Adipocyte (in vitro differentiated cells): ENCODE measurements at regions not wholly inside any gene's neighbourhood (a gene's known extent, or its start where the extent isn't known, plus 50 kb on each side); places are given as distances from the start of the nearest gene placed in this dataset.
A peak's percentile ranks its signal among the peaks of the same experiment; 100 is the strongest.

ENCODE experiments used
- DNase-seq: peaks from one replicate; pipeline ENCODE4 v3.0.0-alpha.2; 2015; ENCODE audit warnings: low read depth
- H3K27me3 ChIP-seq: replicated peaks from 2 replicates; pipeline ENCODE4 v1.7.0; 2013; ENCODE audit warnings: mild to moderate bottlenecking, low read length, moderate library complexity; ENCODE audit not compliant: control insufficient read depth, insufficient read depth
- H3K36me3 ChIP-seq: 2 replicates; pipeline ENCODE4 v1.7.0; 2013; ENCODE audit warnings: low read length, mild to moderate bottlenecking, moderate library complexity; ENCODE audit not compliant: control insufficient read depth, insufficient read depth, severe bottlenecking
- H3K4me1 ChIP-seq: 2 replicates; pipeline ENCODE4 v1.7.0; 2013; ENCODE audit warnings: mild to moderate bottlenecking, low read length, moderate library complexity; ENCODE audit not compliant: control insufficient read depth, insufficient read depth
- H3K4me3 ChIP-seq: 2 replicates; pipeline ENCODE4 v1.7.0; 2013; ENCODE audit warnings: mild to moderate bottlenecking, low read length, moderate library complexity
- H3K9ac ChIP-seq: 2 replicates; pipeline ENCODE4 v1.7.0; 2013; ENCODE audit warnings: mild to moderate bottlenecking, low read length, moderate library complexity
- H3K9me3 ChIP-seq: 2 replicates; pipeline ENCODE4 v1.7.0; 2013; ENCODE audit warnings: mild to moderate bottlenecking, low read length, moderate library complexity; ENCODE audit not compliant: control insufficient read depth

- Histone ChIP-seq H3K27me3 (no peaks in the 10 kb centered on the region), H3K9me3 (peaks cover 6% of the 10 kb centered on the region), H3K9ac (no peak overlapping the region), H3K36me3 (no peaks in the 10 kb centered on the region), H3K4me1 (peaks cover 4% of the 10 kb centered on the region), H3K4me3 (no peak overlapping the region)
- DNase-seq: no peak
Observed at GRCh38 chr18:11261486-11261885, 112.1 kb upstream of the PIEZO2 start.

- DNase-seq: no peak
Observed at GRCh38 chr18:11260961-11261461, 111.6 kb upstream of the PIEZO2 start.

GRCh38 chr18:11259469-11260150 is 110.2 kb upstream of the PIEZO2 start:
- Histone ChIP-seq H3K4me1 (peaks cover 4% of the 10 kb centered on the region), H3K27me3 (no peaks in the 10 kb centered on the region), H3K4me3 (peak overlapping the region; percentile 49), H3K9me3 (peaks cover 6% of the 10 kb centered on the region), H3K9ac (peak overlapping the region; percentile 32), H3K36me3 (no peaks in the 10 kb centered on the region)
- no peak for DNase-seq

More at GRCh38 chr18:11260961-11261461, 111.6 kb upstream of the PIEZO2 start:
- Histone ChIP-seq H3K36me3 (no peaks in the 10 kb centered on the region), H3K4me3 (no peak overlapping the region), H3K27me3 (no peaks in the 10 kb centered on the region), H3K4me1 (peaks cover 4% of the 10 kb centered on the region), H3K9me3 (peaks cover 6% of the 10 kb centered on the region), H3K9ac (no peak overlapping the region)

- peak; percentile 39 for DNase-seq
- H3K4me1 ChIP-seq: peaks cover 4% of the 10 kb centered on the region
- no peaks in the 10 kb centered on the region for H3K9me3 ChIP-seq
- no peaks in the 10 kb centered on the region for H3K36me3 ChIP-seq
- H3K27me3 ChIP-seq: no peaks in the 10 kb centered on the region
- H3K9ac ChIP-seq: no peak overlapping the region
- H3K4me3 ChIP-seq: no peak overlapping the region
Observed at GRCh38 chr18:11258039-11258610, 108.8 kb upstream of the PIEZO2 start.

GRCh38 chr18:11256251-11256650 is 106.9 kb upstream of the PIEZO2 start:
- Histone ChIP-seq H3K4me3 (no peak overlapping the region), H3K9me3 (no peaks in the 10 kb centered on the region)

GRCh38 chr18:11251891-11252270 is 102.5 kb upstream of the PIEZO2 start:
- no peaks in the 10 kb centered on the region for H3K9me3 ChIP-seq
- H3K4me1 ChIP-seq: peaks cover 19% of the 10 kb centered on the region
- H3K27me3 ChIP-seq: no peaks in the 10 kb centered on the region
- no peaks in the 10 kb centered on the region for H3K36me3 ChIP-seq
- no peak overlapping the region for H3K9ac ChIP-seq
- no peak for DNase-seq
- H3K4me3 ChIP-seq: no peak overlapping the region

More at GRCh38 chr18:11256251-11256650, 106.9 kb upstream of the PIEZO2 start:
- H3K4me1 ChIP-seq: peaks cover 17% of the 10 kb centered on the region
- no peaks in the 10 kb centered on the region for H3K27me3 ChIP-seq
- DNase-seq: no peak
- H3K9ac ChIP-seq: no peak overlapping the region
- H3K36me3 ChIP-seq: no peaks in the 10 kb centered on the region

- H3K36me3 ChIP-seq: no peaks in the 10 kb centered on the region
- H3K9me3 ChIP-seq: no peaks in the 10 kb centered on the region
- H3K4me3 ChIP-seq: no peak overlapping the region
- H3K4me1 ChIP-seq: peaks cover 24% of the 10 kb centered on the region
- no peak overlapping the region for H3K9ac ChIP-seq
- DNase-seq: no peak
- no peaks in the 10 kb centered on the region for H3K27me3 ChIP-seq
Observed at GRCh38 chr18:11251229-11251890, 102.0 kb upstream of the PIEZO2 start.

- Histone ChIP-seq H3K9ac (no peak overlapping the region), H3K36me3 (no peaks in the 10 kb centered on the region)
Observed at GRCh38 chr18:11249391-11249790, 100.0 kb upstream of the PIEZO2 start.

GRCh38 chr18:11247381-11247970 is 98.1 kb upstream of the PIEZO2 start:
- DNase-seq: no peak
- Histone ChIP-seq H3K4me3 (no peak overlapping the region), H3K9ac (no peak overlapping the region), H3K4me1 (peaks cover 34% of the 10 kb centered on the region), H3K36me3 (no peaks in the 10 kb centered on the region), H3K27me3 (no peaks in the 10 kb centered on the region), H3K9me3 (no peaks in the 10 kb centered on the region)

More at GRCh38 chr18:11249391-11249790, 100.0 kb upstream of the PIEZO2 start:
- H3K4me3 ChIP-seq: no peak overlapping the region
- no peaks in the 10 kb centered on the region for H3K27me3 ChIP-seq
- peaks cover 35% of the 10 kb centered on the region for H3K4me1 ChIP-seq
- DNase-seq: no peak
- H3K9me3 ChIP-seq: no peaks in the 10 kb centered on the region

GRCh38 chr18:11246495-11247300 is 97.3 kb upstream of the PIEZO2 start:
- H3K4me1 ChIP-seq: peaks cover 26% of the 10 kb centered on the region

More at GRCh38 chr18:11246495-11247300, 97.3 kb upstream of the PIEZO2 start:
- DNase-seq: peak; percentile 28
- H3K9me3 ChIP-seq: no peaks in the 10 kb centered on the region
- H3K36me3 ChIP-seq: no peaks in the 10 kb centered on the region
- H3K27me3 ChIP-seq: no peaks in the 10 kb centered on the region
- H3K9ac ChIP-seq: no peak overlapping the region
- H3K4me3 ChIP-seq: peak overlapping the region; percentile 61
